GM12801 (cell line): ENCODE measurements at regions not wholly inside any gene's neighbourhood (a gene's known extent, or its start where the extent isn't known, plus 50 kb on each side); places are given as distances from the start of the nearest gene placed in this dataset.

Source experiments
- TF ChIP-seq, protein P1 (sequence below): IDR thresholded peaks from one replicate; pipeline ENCODE4 v1.5.1; 2011; ENCODE audit warnings: control low read depth; ENCODE audit not compliant: insufficient read length; ENCODE audit errors: extremely low read depth

DNA sequence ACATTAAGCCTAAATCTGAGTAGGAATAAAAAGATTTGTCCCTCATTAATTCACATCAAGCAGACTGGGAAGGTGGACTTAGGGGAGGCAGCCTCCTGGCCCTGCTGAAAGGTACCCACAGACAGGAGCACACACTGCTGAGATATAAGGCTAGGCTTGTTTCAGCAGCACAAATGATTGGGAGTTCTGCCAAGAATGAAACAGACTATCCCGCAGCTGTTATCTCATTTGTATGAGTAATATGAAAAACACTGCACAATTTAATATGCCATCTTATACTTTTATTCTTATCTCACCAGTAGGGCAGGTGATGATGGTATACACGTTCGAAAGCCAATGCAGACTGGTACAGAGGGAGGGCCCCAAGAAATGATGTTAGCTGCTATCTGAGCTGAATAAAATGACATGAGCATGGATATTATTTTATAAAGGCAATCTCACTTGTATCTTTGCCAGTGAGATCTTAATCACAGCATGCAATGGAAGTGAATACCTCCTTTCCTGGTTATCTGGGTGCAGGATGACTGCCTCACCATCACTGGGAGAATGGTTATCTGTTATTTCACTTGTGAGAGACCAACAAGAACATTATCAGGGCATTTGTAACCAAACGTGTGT is 258.7 kb upstream of the PPP2R3A start:
- TF ChIP-seq, protein P1, sequence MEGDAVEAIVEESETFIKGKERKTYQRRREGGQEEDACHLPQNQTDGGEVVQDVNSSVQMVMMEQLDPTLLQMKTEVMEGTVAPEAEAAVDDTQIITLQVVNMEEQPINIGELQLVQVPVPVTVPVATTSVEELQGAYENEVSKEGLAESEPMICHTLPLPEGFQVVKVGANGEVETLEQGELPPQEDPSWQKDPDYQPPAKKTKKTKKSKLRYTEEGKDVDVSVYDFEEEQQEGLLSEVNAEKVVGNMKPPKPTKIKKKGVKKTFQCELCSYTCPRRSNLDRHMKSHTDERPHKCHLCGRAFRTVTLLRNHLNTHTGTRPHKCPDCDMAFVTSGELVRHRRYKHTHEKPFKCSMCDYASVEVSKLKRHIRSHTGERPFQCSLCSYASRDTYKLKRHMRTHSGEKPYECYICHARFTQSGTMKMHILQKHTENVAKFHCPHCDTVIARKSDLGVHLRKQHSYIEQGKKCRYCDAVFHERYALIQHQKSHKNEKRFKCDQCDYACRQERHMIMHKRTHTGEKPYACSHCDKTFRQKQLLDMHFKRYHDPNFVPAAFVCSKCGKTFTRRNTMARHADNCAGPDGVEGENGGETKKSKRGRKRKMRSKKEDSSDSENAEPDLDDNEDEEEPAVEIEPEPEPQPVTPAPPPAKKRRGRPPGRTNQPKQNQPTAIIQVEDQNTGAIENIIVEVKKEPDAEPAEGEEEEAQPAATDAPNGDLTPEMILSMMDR = no peak

DNA sequence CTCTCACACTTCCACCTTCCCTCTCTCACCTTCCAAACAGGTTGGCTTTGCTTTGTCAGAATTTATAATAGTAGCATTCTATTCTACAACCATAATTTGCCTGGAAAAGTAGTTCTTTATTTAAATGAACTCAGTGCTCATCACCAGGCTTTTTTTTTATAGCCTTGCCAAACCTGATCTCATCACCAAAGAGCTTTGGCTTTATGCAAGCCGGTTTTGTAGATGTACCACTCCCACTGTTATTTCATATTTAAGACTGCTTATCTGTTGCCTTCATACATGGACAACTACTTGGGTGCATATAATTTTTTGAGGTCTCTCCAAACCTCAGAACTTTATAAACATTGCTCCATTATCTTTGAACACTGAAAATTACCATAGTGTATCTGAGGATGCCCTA is 246.1 kb upstream of the PPP2R3A start:
- TF ChIP-seq, protein P1 = no peak

DNA sequence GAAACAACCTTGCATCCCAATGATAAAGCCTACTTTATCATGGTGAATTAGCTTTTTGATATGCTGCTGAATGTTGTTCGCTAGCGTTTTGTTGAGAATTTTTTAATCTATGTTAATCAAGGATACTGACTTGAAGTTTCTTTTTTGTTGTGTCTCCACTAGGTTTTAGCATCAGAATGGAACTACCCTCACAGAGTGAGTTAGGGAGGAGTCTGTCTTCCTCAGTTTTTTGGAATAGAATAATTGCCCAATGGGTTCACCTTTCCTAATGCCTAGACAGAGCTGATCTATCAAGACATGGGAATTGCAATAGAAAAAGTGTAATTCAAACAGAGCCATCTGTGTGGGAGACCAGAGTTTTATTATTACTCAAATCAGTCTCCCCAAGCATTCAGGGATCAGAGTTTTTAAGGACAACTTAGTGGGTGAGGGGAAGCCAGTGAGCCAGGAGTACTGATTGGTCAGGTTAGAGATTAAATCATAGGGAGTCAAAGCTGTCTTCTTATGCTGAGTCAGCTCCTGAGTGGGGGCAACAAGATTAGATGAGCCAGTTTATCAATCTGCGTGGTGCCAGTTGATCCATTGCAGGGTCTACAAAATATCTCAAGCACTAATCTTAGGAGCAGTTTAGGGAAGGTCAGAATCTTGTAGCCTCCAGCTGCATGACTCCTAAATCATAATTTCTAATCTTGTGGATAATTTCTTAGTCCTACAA is 237.4 kb upstream of the PPP2R3A start:
- TF ChIP-seq, protein P1 = no peak

DNA sequence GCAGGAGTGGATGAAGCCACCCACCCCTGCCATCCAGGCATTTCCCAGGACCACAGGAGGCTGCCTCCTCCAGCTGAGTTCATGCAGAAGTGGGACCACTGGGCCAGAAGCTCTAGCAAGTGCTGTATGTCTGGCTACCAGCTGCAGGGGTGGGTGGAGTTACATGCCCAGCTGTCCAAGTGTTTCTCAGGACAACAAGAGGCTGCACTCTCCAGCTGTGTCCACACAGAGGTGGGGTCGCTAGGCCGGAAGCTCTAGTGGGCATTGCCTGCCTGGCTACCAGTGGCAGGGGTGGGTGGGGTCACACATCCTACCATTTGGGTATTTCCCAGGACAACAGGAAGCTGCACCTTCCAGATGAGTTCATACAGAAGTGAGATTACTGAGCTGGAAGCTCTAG is 234.0 kb upstream of the PPP2R3A start:
- TF ChIP-seq, protein P1 = no peak

DNA sequence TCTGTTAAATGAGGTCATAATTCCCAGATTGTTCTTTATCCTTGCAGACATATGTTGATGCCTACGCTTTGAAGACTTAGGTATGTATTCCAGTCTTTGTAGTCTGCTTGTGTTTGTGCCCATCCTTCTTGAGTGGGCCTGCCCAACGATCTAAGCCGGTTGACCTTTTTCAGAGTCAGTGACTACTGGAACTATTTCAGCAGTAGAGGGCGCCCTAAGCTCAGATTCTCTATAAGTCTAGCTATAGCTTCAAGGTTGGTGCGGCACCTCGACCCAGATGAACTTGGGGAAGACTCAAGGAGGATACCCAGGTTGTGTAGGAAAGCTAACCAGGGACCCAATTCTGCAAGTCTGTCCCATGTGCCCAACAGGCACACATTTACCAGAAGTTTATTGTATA is 228.8 kb upstream of the PPP2R3A start:
- TF ChIP-seq, protein P1 = no peak

DNA sequence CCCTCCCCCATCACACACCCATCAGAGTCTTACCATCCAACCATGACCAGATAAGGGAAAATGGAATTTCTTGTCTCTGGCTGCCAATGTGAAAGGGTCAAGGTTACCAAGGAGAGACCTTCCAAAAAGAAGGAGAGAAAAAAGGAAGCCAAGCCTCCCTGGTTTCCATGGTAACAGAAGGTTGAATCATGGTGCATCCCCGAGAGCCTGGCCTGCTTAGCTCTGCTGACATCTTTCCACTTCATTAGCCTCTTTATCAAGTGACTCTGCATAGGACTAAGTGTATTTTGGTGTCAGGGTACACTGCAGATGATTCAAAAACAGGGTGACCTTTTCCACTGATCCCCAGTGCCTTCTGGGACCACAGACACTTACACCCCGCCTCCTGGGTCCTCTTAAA is 225.7 kb upstream of the PPP2R3A start:
- TF ChIP-seq, protein P1 = no peak

DNA sequence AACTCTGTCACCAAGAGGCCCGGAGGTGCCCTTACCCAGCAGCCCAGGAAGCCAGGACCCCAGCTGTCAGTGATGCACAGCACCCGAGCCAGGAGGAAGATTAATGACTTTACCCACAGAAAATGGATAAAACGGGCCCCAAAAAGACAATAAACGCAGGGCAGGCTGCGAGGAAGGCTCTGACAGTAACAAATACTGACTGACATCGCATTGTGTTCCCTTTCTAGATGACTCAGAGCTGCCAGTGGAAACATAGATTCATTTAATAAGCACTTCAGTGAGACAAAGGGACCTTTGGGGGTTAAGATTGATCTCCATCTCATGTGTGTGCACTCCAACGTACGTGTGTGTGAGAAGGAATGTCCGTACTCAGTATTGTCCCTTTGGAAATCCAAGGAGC is 225.3 kb upstream of the PPP2R3A start:
- TF ChIP-seq, protein P1 = no peak
